ENCODE measurements at regions not wholly inside any gene's neighbourhood (a gene's known extent, or its start where the extent isn't known, plus 50 kb on each side); places are given as distances from the start of the nearest gene placed in this dataset.
"Not testable (repeated sequence)": the region's sequence is repeated elsewhere in the genome, so short reads cannot be mapped to it uniquely, and the experiment has no call there.

DNA sequence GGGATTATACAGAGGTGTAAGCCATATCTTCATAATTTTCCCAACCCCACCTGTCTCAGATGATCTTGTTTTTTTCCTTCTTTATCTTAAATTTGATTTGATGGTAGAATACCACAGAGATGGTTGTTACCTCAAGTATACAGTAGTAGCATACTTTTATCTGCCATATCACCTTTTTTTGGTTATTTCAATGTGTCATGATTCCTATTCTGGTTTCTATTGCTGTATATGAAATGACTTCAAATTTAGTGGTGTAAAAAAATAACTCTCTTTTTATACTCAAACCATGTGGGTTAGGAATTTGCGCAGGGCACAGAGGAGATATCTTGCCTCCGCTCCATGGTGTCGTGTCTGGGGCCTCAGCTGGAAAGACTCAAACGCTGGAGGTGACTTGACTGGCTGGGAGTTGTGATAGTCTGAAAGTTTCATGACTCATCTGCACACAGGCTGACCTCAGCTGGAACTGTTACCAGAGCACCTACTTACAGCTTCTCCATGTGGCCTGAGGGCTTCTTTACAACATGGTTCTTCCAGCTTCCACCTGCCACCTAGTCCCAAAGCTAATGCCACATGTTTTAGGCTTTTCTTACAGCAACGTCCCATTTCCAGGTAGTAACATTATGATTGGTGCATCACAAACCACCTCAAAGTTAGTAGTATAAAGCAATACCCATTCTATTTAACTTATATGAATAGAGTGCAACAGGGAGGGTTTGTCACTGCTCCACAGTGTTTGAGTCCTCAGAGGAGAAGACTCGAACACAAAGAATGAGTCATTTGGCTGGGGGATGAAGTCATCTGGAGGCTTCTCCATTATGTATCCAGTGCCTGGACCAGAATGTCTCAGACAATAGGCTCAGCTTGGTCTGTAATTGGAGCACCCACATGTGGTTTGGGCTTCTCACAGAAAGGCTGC, 82.3 kb upstream of the XPO1 start:
- peak; percentile 31 for DNase-seq

DNA sequence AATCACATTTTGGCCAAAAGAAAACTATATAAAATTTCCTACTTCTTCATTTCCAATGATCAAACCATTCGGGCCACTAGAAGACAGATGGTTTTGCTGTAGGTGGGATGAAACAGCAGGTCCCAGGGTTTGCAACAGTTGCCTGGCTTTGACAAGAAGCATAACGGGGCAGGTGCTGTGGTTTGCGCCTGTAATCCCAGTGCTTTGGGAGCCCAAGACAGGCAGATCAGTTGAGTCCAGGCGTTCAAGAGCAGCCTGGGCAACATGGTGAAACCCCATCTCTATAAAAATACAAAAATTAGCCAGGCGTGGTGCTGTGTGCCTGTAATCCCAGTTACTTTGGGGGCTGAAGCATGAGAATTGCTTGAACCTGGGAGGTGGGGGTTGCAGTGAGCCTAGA, 81.4 kb upstream of the XPO1 start:
- no peak for DNase-seq

DNA sequence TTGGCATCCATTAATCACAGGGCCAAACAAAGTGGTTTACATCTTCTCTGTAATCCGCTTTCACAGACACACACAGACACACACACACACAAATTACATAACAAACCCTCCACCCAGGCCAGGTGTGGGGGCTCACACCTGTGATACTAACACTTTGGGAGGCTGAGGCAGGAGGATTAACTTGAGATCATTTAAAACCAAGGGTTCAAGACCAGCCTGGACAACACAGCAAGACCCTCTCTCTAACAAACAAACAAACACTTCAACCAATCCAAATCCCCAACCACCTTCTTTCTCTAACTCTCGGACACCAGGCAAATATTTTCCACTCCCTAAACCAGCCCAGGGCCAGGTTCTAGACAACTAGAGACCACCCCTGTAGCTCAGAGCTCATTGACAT, 79.5 kb upstream of the XPO1 start:
- no peak for DNase-seq

DNA sequence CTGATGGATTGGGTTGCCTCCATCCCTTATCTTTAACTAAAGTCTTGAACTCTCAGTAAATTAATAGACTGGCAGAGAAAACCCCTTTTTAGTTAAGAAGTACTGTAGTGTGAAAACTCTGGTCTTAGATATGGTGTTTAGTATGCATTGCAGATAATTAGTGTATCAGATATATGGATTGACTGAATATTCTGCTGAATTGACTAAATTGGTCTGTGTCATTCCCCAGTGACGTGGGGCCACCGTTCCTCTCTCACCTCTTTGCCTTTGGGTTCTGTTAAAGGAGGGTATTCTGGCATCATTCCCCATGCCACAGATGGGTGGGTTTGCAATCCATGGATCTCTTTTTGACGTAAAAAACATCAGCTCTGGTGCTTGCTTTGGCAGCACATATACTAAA, 67.1 kb upstream of the XPO1 start:
- DNase-seq = no peak

- DNase-seq = no peak
These were observed 66.3 kb upstream of the XPO1 start for GRCh38 chr2:61604433-61604832.

DNA sequence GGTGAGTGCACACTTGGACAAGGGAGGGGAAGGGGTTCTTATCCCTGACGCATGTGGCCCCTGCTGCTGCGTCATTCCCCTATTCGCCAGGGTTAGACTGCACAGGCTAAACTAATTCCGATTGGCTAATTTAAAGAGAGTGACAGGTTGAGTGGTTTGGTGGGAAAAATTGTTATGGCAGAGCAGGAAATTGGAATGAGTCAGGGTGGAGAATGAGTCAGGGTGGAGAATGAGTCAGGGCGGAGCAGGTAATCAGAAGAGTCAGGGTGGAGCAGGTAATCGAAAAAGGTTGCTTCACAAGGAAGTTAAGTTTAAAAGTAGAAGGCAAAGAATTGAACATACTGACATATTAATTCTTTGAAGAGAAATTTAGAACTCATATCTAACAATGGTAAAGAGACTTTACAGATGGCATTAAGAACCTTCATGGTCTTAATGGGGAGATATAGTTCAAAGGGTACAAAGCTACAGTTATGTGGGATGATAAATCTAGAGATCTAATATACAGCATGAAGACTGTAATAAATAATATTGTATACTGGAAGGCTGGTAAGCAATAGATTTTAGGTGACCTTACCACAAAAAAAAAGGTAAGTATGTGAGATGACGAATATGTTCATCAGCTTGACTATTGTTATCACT, 60.5 kb upstream of the XPO1 start:
- not testable (repeated sequence) for DNase-seq

- no peak for DNase-seq
These were observed 59.4 kb upstream of the XPO1 start for GRCh38 chr2:61597300-61598289.

GRCh38 chr2:61594201-61594600, 56.0 kb upstream of the XPO1 start:
- DNase-seq = not testable (repeated sequence)

- DNase-seq = not testable (repeated sequence)
These were observed 55.5 kb upstream of the XPO1 start for GRCh38 chr2:61593648-61594047.

DNA sequence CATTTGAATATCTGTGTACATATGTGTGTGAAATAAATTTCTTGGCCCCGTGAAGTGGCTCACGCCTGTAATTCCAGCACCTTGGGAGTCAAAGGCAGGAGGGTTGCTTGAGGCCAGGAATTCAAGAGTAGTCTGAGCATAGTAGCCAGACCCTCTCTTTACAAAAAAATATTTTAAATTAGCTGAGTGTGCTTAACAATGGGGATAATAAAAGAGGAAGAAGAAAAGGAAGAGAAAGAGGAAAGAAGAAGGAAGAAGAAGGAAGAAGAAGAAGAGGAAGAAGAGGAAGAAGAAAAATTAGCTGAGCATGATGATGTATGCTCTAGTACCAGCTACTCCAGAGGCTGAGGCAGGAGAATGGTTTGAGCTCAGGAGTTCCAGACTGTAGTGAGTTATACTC, 52.1 kb upstream of the XPO1 start:
- no peak for DNase-seq

GRCh38 chr2:61588566-61588965, 50.4 kb upstream of the XPO1 start:
- no peak for DNase-seq

Data from NCI-H2029 treated with DMSO at 0.1 percent for 48 hours (cell line).